ENCODE measurements at regions not wholly inside any gene's neighbourhood (a gene's known extent, or its start where the extent isn't known, plus 50 kb on each side); places are given as distances from the start of the nearest gene placed in this dataset.

GRCh38 chr20:22412977-22413868 is 171.1 kb downstream of the FOXA2 start:
- no peak for TF ChIP-seq ZNF274 (IDR thresholded peaks at IDR 0.05; ENCODE audit: low read depth, low read length)
- no peak for TF ChIP-seq YY1 (IDR thresholded peaks at IDR 0.05; ENCODE audit: insufficient read depth, insufficient read length)
- TF ChIP-seq SUZ12 (IDR thresholded peaks at IDR 0.05; ENCODE audit: extremely low read depth, insufficient read depth, insufficient read length), result no peak
